Stomach (tissue), 4 donors: ENCODE measurements at regions not wholly inside any gene's neighbourhood (a gene's known extent, or its start where the extent isn't known, plus 50 kb on each side); places are given as distances from the start of the nearest gene placed in this dataset.

ENCODE experiments used
- CTCF ChIP-seq, 7 experiments: fragments of 450-650 bp in 4 of 7; fragments of 200-600 bp in 3 of 7; sonication (generic) in 3 of 7; IDR thresholded peaks; one replicate each; pipeline ENCODE4 v1.5.1; 2016 to 2019; ENCODE audit warnings: antibody characterized with exemption in 7 of 7, control low read depth in 2 of 7, mild to moderate bottlenecking in 1 of 7
- POLR2AphosphoS5 ChIP-seq, 3 donors: sonication (generic); formaldehyde crosslinking; IDR thresholded peaks; one replicate each; pipeline ENCODE4 v1.6.1; 2016; ENCODE audit warnings: antibody characterized with exemption in 3 of 3

- no peak for TF ChIP-seq CTCF (IDR thresholded peaks at IDR 0.05)
- no peak for TF ChIP-seq POLR2AphosphoS5 (IDR thresholded peaks at IDR 0.05)
These were observed 808.3 kb downstream of the VGLL3 start for GRCh38 chr3:86182606-86183005.
